ENCODE measurements at regions not wholly inside any gene's neighbourhood (a gene's known extent, or its start where the extent isn't known, plus 50 kb on each side); places are given as distances from the start of the nearest gene placed in this dataset.

DNA sequence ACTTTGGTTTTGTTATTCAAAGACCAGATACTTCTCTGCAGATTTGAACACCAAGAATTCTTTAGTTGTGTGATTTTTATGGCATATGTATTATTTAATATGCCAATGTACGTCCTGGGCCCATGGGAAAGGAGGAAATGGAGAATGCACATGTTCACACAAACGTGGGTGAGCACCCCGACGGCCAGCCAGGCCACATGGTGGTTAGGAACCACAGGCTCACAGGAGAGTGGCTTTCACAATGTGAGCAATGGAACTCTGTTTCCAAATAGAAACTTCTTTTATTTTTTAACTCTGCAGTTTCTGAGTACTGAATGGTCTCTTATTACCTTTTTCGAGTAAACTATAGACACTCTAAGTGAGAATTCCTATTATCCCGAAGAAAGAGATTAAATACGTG, 58.0 kb upstream of the UNC5C start:
- intact Hi-C loops (cut with micrococcal nuclease), result no loop called here
- CTCF ChIA-PET, result no interaction called here
- POLR2A ChIA-PET, result no interaction called here
- H3K4me1 Mint-ChIP-seq (ENCODE audit: low read depth), result no peaks in the 10 kb centered on the region
- DNase-seq, result no peak
- H3K4me3 Mint-ChIP-seq, result no peak overlapping the region
- no peaks in the 10 kb centered on the region for H3K9me3 Mint-ChIP-seq
- no peak overlapping the region for H3K27ac Mint-ChIP-seq
- no peaks in the 10 kb centered on the region for H3K36me3 Mint-ChIP-seq
- peaks cover 1% of the 10 kb centered on the region for H3K27me3 Mint-ChIP-seq

DNA sequence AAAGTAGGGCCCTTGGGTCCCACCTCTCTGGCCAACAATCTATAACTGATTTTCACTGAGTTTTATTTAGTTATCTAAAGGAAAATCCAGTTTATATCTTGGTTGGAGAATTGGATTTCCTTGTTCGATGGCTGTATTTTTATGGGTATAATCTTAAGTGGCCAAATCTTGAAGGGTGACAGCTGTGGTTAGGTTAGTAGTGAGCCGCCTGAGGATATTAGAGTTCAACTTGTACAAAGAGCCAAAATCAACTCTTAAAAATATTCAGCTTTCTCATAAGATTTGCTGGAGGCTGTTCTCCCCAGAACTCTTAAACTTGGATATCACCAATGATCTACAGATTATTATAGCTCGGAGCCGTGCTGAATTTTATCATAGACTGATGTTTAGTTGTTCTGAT, 54.6 kb upstream of the UNC5C start:
- H3K27ac Mint-ChIP-seq, result no peak overlapping the region
- no peaks in the 10 kb centered on the region for H3K9me3 Mint-ChIP-seq
- peaks cover 4% of the 10 kb centered on the region for H3K4me1 Mint-ChIP-seq (ENCODE audit: low read depth)
- no peak overlapping the region for H3K4me3 Mint-ChIP-seq
- ChIA-PET CTCF (no interaction called here), POLR2A (no interaction called here)
- DNase-seq, result no peak
- intact Hi-C loops (cut with micrococcal nuclease), result no loop called here
- peaks cover 1% of the 10 kb centered on the region for H3K27me3 Mint-ChIP-seq
- no peaks in the 10 kb centered on the region for H3K36me3 Mint-ChIP-seq

DNA sequence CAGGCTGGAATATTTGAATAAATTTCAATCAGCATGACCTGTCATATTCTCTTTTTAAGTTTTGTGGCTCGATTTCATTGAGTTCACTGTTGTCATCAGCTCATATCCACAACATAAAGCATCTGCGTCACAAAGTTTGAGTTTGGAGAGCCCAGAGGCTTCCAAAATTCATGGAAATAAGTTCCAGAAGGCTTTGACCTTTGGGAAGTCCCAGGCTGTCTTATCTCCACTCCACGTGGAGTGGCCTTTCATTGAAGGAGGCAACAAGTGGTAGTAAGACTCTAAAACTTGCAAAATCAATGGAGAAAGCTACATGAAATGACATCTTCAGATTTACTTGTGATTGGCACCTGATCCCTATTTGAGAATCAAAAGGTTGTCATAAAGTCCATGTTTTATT, 54.1 kb upstream of the UNC5C start:
- H3K27me3 Mint-ChIP-seq, result peaks cover 1% of the 10 kb centered on the region
- no peak overlapping the region for H3K27ac Mint-ChIP-seq
- ChIA-PET CTCF (no interaction called here), POLR2A (no interaction called here)
- H3K4me1 Mint-ChIP-seq (ENCODE audit: low read depth), result peaks cover 4% of the 10 kb centered on the region
- intact Hi-C loops (cut with micrococcal nuclease), result no loop called here
- H3K36me3 Mint-ChIP-seq, result no peaks in the 10 kb centered on the region
- no peak overlapping the region for H3K4me3 Mint-ChIP-seq
- H3K9me3 Mint-ChIP-seq, result no peaks in the 10 kb centered on the region
- DNase-seq, result no peak

DNA sequence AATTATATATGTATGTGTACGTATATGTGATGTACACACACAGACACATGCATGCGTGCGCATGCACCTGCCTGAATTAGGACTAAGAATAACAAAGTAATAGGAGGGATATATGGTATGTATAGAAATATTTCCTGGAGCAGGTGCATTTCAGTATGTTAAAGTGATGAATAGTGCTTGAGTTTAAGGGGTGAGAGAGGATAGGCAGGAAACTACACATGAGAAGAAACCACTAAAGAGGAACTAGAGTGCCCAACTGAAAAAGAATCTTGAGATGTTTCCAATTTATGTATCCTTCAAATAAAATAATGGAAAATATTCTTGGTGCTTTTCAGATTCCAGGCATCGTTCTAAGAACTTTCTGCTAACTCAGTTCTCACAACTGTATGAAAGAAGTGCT, 52.6 kb upstream of the UNC5C start:
- Mint-ChIP-seq H3K9me3 (no peaks in the 10 kb centered on the region), H3K4me3 (no peak overlapping the region)

DNA sequence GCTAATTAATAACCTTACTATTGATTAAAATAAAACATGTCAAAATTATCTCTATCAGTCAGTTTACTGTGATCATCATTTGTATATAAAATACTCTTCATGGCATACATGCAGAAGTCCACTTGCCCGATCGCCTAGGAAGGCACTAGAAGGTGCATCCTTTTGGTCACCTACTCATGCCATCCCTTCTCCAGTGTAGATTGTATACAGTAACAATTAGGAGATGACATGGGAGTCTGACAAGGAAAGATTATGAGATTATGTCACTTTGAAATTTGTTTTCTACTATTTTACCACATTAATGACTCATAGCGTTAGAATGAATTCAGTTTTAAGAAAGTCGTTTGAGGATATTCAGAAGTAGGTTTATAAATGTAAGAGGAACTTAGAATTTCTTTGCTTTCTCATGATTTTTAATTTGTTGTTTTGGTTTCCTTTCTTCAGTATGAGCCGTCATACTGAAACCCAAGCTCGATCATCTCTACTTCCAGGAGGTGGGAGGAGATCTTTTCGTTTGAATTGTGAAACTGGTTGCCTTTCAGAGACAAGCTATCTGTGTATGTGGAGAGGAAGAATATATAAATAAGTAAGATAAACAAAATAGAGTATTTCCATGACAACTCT, 51.1 kb upstream of the UNC5C start:
- no peak overlapping the region for H3K4me3 Mint-ChIP-seq

More for the DNA sequence above, 52.6 kb upstream of the UNC5C start:
- H3K36me3 Mint-ChIP-seq, result no peaks in the 10 kb centered on the region
- DNase-seq, result no peak
- peaks cover 4% of the 10 kb centered on the region for H3K4me1 Mint-ChIP-seq (ENCODE audit: low read depth)
- intact Hi-C loops (cut with micrococcal nuclease), result no loop called here
- H3K27me3 Mint-ChIP-seq, result peaks cover 1% of the 10 kb centered on the region
- ChIA-PET CTCF (no interaction called here), POLR2A (no interaction called here)
- H3K27ac Mint-ChIP-seq, result no peak overlapping the region

More for the DNA sequence above, 51.1 kb upstream of the UNC5C start:
- ChIA-PET POLR2A (no interaction called here), CTCF (no interaction called here)
- Mint-ChIP-seq H3K27ac (no peak overlapping the region), H3K27me3 (peaks cover 1% of the 10 kb centered on the region), H3K9me3 (no peaks in the 10 kb centered on the region), H3K4me1 (ENCODE audit: low read depth) (peaks cover 4% of the 10 kb centered on the region), H3K36me3 (no peaks in the 10 kb centered on the region)
- intact Hi-C loops (cut with micrococcal nuclease), result no loop called here
- DNase-seq, result no peak
